SKM-1 treated with dmso at 0.1 percent for 144 hours (cell line): ENCODE measurements at regions not wholly inside any gene's neighbourhood (a gene's known extent, or its start where the extent isn't known, plus 50 kb on each side); places are given as distances from the start of the nearest gene placed in this dataset.

Source experiments
- DNase-seq: peaks from one replicate; lab custom pipeline; 2025; ENCODE audit not compliant: unreplicated experiment; lab: John Stamatoyannopoulos, UW

GRCh38 chr4:147401221-147401620 is 79.7 kb upstream of the EDNRA start:
- DNase-seq = no peak

GRCh38 chr4:147407261-147408045 is 73.4 kb upstream of the EDNRA start:
- DNase-seq = no peak

- no peak for DNase-seq
These were observed 72.7 kb upstream of the EDNRA start for GRCh38 chr4:147408189-147408588.

- no peak for DNase-seq
These were observed 71.5 kb upstream of the EDNRA start for GRCh38 chr4:147409350-147409749.

- no peak for DNase-seq
These were observed 62.7 kb upstream of the EDNRA start for GRCh38 chr4:147418226-147418625.

GRCh38 chr4:147421456-147421855 is 59.4 kb upstream of the EDNRA start:
- no peak for DNase-seq

GRCh38 chr4:147423229-147423628 is 57.7 kb upstream of the EDNRA start:
- DNase-seq = no peak

GRCh38 chr4:147425019-147425418 is 55.9 kb upstream of the EDNRA start:
- DNase-seq = no peak

- DNase-seq = no peak
These were observed 52.3 kb upstream of the EDNRA start for GRCh38 chr4:147428583-147428982.

GRCh38 chr4:147430111-147430510 is 50.8 kb upstream of the EDNRA start:
- DNase-seq = peak; percentile 15
